K562 (cell line): ENCODE measurements at regions not wholly inside any gene's neighbourhood (a gene's known extent, or its start where the extent isn't known, plus 50 kb on each side); places are given as distances from the start of the nearest gene placed in this dataset.

ENCODE experiments used
- ATAC-seq: fragments of 200-7000 bp; cut with Tn5 transposase; 3 replicates; pipeline ENCODE4 v1.9.1; 2020; ENCODE audit warnings: moderate library complexity
- BruUV-seq: library from RNA; stranded (reverse); fragments of 400-500 nt; replicated peaks from 2 replicates; lab custom pipeline; 2021; lab: Mats Ljungman, UMichigan
- CTCF ChIA-PET: fragments of 300-600 bp; formaldehyde crosslinking; extraction: SDS; loops from one replicate; lab custom pipeline; 2021; ENCODE audit warnings: low intra/inter-chr PET ratio; lab: Yijun Ruan, JAX
- POLR2A ChIA-PET: fragments of 300-600, 350-650 bp; sonication (Branson Sonifier 250); formaldehyde crosslinking; extraction: SDS; loops from one replicate; lab custom pipeline; 2021; ENCODE audit warnings: antibody characterized with exemption, inconsistent platforms; lab: Yijun Ruan, JAX
- DNase-seq, 4 experiments: peaks; one replicate each; pipeline versions ENCODE4 v3.0.0 to v3.0.0-alpha.2; 2011 to 2018; ENCODE audit warnings: low spot score in 3 of 4, mixed read lengths in 3 of 4; ENCODE audit errors: extremely low read depth in 1 of 4
- FAIRE-seq: peaks from 2 replicates; lab custom pipeline; 2011; peaks lifted over from hg19 to GRCh38; lab: Jason Lieb, UNC
- H2AFZ ChIP-seq: 2 replicates; pipeline ENCODE4 v1.6.0; 2011; ENCODE audit warnings: low read depth, low read length, control low read depth, inconsistent platforms
- H3K27ac ChIP-seq: fragments of 200-600 bp; 3 replicates; pipeline ENCODE4 v1.8.0; 2011; ENCODE audit warnings: low read depth, mild to moderate bottlenecking, control low read depth, inconsistent platforms, low read length, moderate library complexity, mixed read lengths; ENCODE audit errors: extremely low read depth
- H3K27me3 ChIP-seq, 2 experiments: fragments of 300-600 bp in 1 of 2; 2 replicates in 1 of 2; 3 replicates in 1 of 2; pipeline versions ENCODE4 v1.6.0 to v1.8.0; 2011; ENCODE audit warnings: inconsistent platforms in 2 of 2, low read length in 2 of 2, mild to moderate bottlenecking in 1 of 2, mixed read lengths in 1 of 2, moderate library complexity in 1 of 2; ENCODE audit not compliant: control insufficient read depth in 2 of 2, insufficient read depth in 2 of 2
- H3K36me3 ChIP-seq: fragments of 300-600 bp; 3 replicates; pipeline ENCODE4 v1.8.0; 2011; ENCODE audit warnings: mild to moderate bottlenecking, low read length, inconsistent platforms; ENCODE audit not compliant: control insufficient read depth, insufficient read depth
- H3K4me1 ChIP-seq, 2 experiments: fragments of 200-600 bp in 1 of 2; replicated peaks in 1 of 2; 2 replicates in 1 of 2; 3 replicates in 1 of 2; pipeline versions ENCODE4 v1.5.1 to v1.8.0; 2011; ENCODE audit warnings: inconsistent platforms in 2 of 2, low read length in 2 of 2, mild to moderate bottlenecking in 1 of 2, mixed read lengths in 1 of 2, moderate library complexity in 1 of 2; ENCODE audit not compliant: control insufficient read depth in 2 of 2, insufficient read depth in 2 of 2
- H3K4me2 ChIP-seq: 2 replicates; pipeline ENCODE4 v1.6.1; 2011; ENCODE audit warnings: low read length, control low read depth, inconsistent platforms, mixed read lengths; ENCODE audit not compliant: insufficient read depth
- H3K4me3 ChIP-seq: fragments of 200-600 bp; sonication (generic), shearing (Covaris generic); 2 replicates; pipeline ENCODE4 v1.5.1; 2016; ENCODE audit warnings: control low read depth, inconsistent platforms
- H3K79me2 ChIP-seq: fragments of 200-600 bp; 3 replicates; pipeline ENCODE4 v1.8.0; 2011; ENCODE audit warnings: low read length, inconsistent platforms; ENCODE audit not compliant: control insufficient read depth, insufficient read depth
- H3K9ac ChIP-seq, 2 experiments: 2 replicates each; pipeline versions ENCODE4 v1.6.0 to v1.6.1; 2011; ENCODE audit warnings: low read depth in 2 of 2, low read length in 2 of 2, control low read depth in 1 of 2, inconsistent platforms in 1 of 2, mild to moderate bottlenecking in 1 of 2, mixed read lengths in 1 of 2; ENCODE audit not compliant: insufficient read depth in 1 of 2
- H3K9me1 ChIP-seq: one replicate; pipeline ENCODE4 v1.6.0; 2011; ENCODE audit warnings: inconsistent platforms, mild to moderate bottlenecking, low read length, moderate library complexity; ENCODE audit not compliant: control insufficient read depth, insufficient read depth
- H3K9me3 ChIP-seq: replicated peaks from 2 replicates; pipeline ENCODE4 v1.5.1; 2011; ENCODE audit warnings: low read depth, low read length, inconsistent platforms; ENCODE audit not compliant: control insufficient read depth, insufficient read depth
- H4K20me1 ChIP-seq: replicated peaks from 2 replicates; pipeline ENCODE4 v1.6.1; 2011; ENCODE audit warnings: low read length, inconsistent platforms, mixed read lengths; ENCODE audit not compliant: control insufficient read depth, insufficient read depth
- FOXM1 ChIP-seq, 2 experiments: fragments of 450-650 bp in 1 of 2; sonication (generic) in 1 of 2; formaldehyde crosslinking in 1 of 2; IDR thresholded peaks; 2 replicates each; pipeline versions ENCODE4 v1.6.1 to v1.9.0; 2017 to 2022; ENCODE audit warnings: low read depth in 2 of 2, mild to moderate bottlenecking in 2 of 2, missing genetic modification reagents in 1 of 2, moderate library complexity in 1 of 2
- GTF2E2 ChIP-seq: fragments of 200-800 bp; sonication (Bioruptor generic); IDR thresholded peaks from 2 replicates; pipeline ENCODE4 v1.6.1; 2016; ENCODE audit warnings: missing genetic modification characterization, missing compliant biosample characterization
- HNRNPUL1 ChIP-seq: fragments of 200-400 bp; formaldehyde crosslinking; IDR thresholded peaks from 2 replicates; pipeline ENCODE4 v1.6.1; 2017; ENCODE audit warnings: low read length
- SP2 ChIP-seq: IDR thresholded peaks from 2 replicates; pipeline ENCODE4 v1.6.1; 2011; ENCODE audit warnings: mild to moderate bottlenecking, low read depth, low read length, moderate library complexity; ENCODE audit not compliant: poor library complexity, severe bottlenecking; ENCODE audit errors: extremely low read depth
- ZBTB1 ChIP-seq: sonication (generic); formaldehyde crosslinking; IDR thresholded peaks from 2 replicates; pipeline ENCODE4 v1.8.1; 2023; ENCODE audit warnings: missing genetic modification reagents, low read depth, mild to moderate bottlenecking, borderline replicate concordance
- WGBS: fragments of 100-300 bp; shearing (Covaris generic); methylation state at CpG from one replicate; pipeline ENCODE4 v1.1.6; 2016; ENCODE audit warnings: low coverage, mixed read lengths; ENCODE audit not compliant: insufficient coverage; ENCODE audit errors: missing lambda C conversion rate; 5-methylcytosine and 5-hydroxymethylcytosine counted together
- in situ Hi-C: fragments of 300-500 bp; cut with MboI; formaldehyde crosslinking; loops from 4 replicates; pipeline ENCODE4 v1.15.0; 2018; ENCODE audit warnings: inconsistent platforms, mixed read lengths
- intact Hi-C: fragments of 100-400 bp; cut with micrococcal nuclease; formaldehyde crosslinking; loops from 2 replicates; pipeline ENCODE4 v1.14.2; 2022
- TF ChIP-seq, protein P1 (sequence below): IDR thresholded peaks from 2 replicates; pipeline ENCODE4 v1.6.1; 2011; ENCODE audit warnings: borderline replicate concordance, low read depth, mild to moderate bottlenecking, moderate library complexity, low read length; ENCODE audit not compliant: insufficient read depth, poor library complexity, severe bottlenecking

DNA sequence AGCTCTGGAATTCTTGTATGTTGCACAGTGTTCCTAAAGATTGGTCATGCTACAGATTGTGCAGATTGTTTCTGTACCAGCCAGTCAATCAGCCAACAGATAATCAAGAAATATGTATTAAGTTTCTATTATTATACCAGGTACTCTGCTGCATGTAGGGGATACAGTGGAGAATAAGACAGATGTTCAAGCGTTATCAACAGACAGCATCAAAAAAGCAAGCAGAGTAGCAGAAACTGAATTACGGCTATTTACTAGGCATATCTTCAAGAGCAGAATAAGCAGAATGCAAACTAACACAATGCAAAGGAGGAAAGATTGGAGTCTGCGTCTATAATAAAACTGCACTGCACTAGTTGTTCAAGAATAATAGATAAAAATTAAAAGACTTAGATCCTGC, 278.6 kb downstream of the ETS1 start:
- BruUV-seq = no TSS peak
- H3K4me3 ChIP-seq = no peak overlapping the region
- POLR2A ChIA-PET = no interaction called here
- whole genome bisulfite sequencing = 0% methylated on average over 3 of the region's 3 CpGs
- TF ChIP-seq, protein P1, sequence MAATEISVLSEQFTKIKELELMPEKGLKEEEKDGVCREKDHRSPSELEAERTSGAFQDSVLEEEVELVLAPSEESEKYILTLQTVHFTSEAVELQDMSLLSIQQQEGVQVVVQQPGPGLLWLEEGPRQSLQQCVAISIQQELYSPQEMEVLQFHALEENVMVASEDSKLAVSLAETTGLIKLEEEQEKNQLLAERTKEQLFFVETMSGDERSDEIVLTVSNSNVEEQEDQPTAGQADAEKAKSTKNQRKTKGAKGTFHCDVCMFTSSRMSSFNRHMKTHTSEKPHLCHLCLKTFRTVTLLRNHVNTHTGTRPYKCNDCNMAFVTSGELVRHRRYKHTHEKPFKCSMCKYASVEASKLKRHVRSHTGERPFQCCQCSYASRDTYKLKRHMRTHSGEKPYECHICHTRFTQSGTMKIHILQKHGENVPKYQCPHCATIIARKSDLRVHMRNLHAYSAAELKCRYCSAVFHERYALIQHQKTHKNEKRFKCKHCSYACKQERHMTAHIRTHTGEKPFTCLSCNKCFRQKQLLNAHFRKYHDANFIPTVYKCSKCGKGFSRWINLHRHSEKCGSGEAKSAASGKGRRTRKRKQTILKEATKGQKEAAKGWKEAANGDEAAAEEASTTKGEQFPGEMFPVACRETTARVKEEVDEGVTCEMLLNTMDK = no peak
- TF ChIP-seq FOXM1 (IDR thresholded peaks at IDR 0.05; ENCODE audit: low read depth) = no peak
- no peak for TF ChIP-seq FOXM1 (CRISPR knock-in tag; IDR thresholded peaks at IDR 0.05; ENCODE audit: low read depth)
- TF ChIP-seq GTF2E2 (tag) = no peak
- no peak for TF ChIP-seq HNRNPUL1
- TF ChIP-seq ZBTB1 (CRISPR knock-in tag) = no peak
- TF ChIP-seq SP2 = no peak
- H3K9ac ChIP-seq = no peak overlapping the region
- H3K9me1 ChIP-seq = no peaks in the 10 kb centered on the region
- no peaks in the 10 kb centered on the region for H3K79me2 ChIP-seq
- no peak overlapping the region for H3K4me2 ChIP-seq
- H3K27me3 ChIP-seq = no peaks in the 10 kb centered on the region
- no peak for ATAC-seq
- no peak for FAIRE-seq
- in situ Hi-C loops = no loop called here
- intact Hi-C loops = no loop called here
- CTCF ChIA-PET = no interaction called here
- H3K4me1 ChIP-seq = no peaks in the 10 kb centered on the region
- no peak overlapping the region for H2AFZ ChIP-seq
- no peak overlapping the region for H3K27ac ChIP-seq
- H4K20me1 ChIP-seq = no peaks in the 10 kb centered on the region
- H3K9me3 ChIP-seq = no peaks in the 10 kb centered on the region
- H3K36me3 ChIP-seq = no peaks in the 10 kb centered on the region
- no peak for DNase-seq
